Activated T-cell treated with anti-CD3 and anti-CD28 coated beads, Interleukin-2, amount 50 U/mL, for 72 hours (primary cell): ENCODE measurements at regions not wholly inside any gene's neighbourhood (a gene's known extent, or its start where the extent isn't known, plus 50 kb on each side); places are given as distances from the start of the nearest gene placed in this dataset.

ENCODE experiments used
- ATAC-seq, 2 donors: fragments of 150-1000 bp; cut with Tn5 transposase; replicated peaks in 1 of 2; 2 replicates each; pipeline ENCODE4 v1.10.0; 2021; ENCODE audit warnings: moderate library complexity in 2 of 2, mild to moderate bottlenecking in 1 of 2
- DNase-seq, 2 donors: peaks; one replicate each; pipeline ENCODE4 v3.0.0; 2021 to 2022; ENCODE audit warnings: mixed read lengths in 1 of 2
- H3K27ac Mint-ChIP-seq: one replicate; pipeline ENCODE4 v1.8.0; 2022; ENCODE audit warnings: mild to moderate bottlenecking, moderate library complexity, mixed read lengths
- H3K27me3 Mint-ChIP-seq: one replicate; pipeline ENCODE4 v1.8.0; 2022; ENCODE audit warnings: low read depth, mixed read lengths
- H3K36me3 Mint-ChIP-seq, 2 donors: one replicate each; pipeline ENCODE4 v1.8.0; 2022; ENCODE audit warnings: mixed read lengths in 2 of 2, mild to moderate bottlenecking in 1 of 2; ENCODE audit not compliant: insufficient read depth in 2 of 2
- H3K4me1 Mint-ChIP-seq: one replicate; pipeline ENCODE4 v1.8.0; 2022; ENCODE audit warnings: low read depth, mixed read lengths
- H3K4me3 Mint-ChIP-seq, 2 donors: one replicate each; pipeline ENCODE4 v1.8.0; 2022; ENCODE audit warnings: mild to moderate bottlenecking in 2 of 2, mixed read lengths in 2 of 2, moderate library complexity in 2 of 2
- H3K9me3 Mint-ChIP-seq, 2 donors: one replicate each; pipeline ENCODE4 v1.8.0; 2022; ENCODE audit warnings: mixed read lengths in 2 of 2

- Mint-ChIP-seq H3K4me3 (no peak overlapping the region), H3K4me1 (no peaks in the 10 kb centered on the region), H3K36me3 (no peaks in the 10 kb centered on the region), H3K9me3 (peaks cover 0 to 3% of the 10 kb centered on the region in 2 donors), H3K27me3 (peaks cover 9% of the 10 kb centered on the region), H3K27ac (no peak overlapping the region)
- ATAC-seq (no peak), DNase-seq (no peak)
These were observed 85.9 kb downstream of the SKA1 start for GRCh38 chr18:50460716-50461115.

GRCh38 chr18:50461251-50461650 is 86.4 kb downstream of the SKA1 start:
- Mint-ChIP-seq H3K4me1 (no peaks in the 10 kb centered on the region), H3K4me3 (no peak overlapping the region), H3K9me3 (peaks cover 0 to 3% of the 10 kb centered on the region in 2 donors), H3K27me3 (peaks cover 6% of the 10 kb centered on the region), H3K36me3 (no peaks in the 10 kb centered on the region), H3K27ac (no peak overlapping the region)
- DNase-seq (no peak), ATAC-seq (no peak)

- ATAC-seq: no peak
- no peak for DNase-seq
- peaks cover 11% of the 10 kb centered on the region for H3K27me3 Mint-ChIP-seq
- no peak overlapping the region for H3K4me3 Mint-ChIP-seq
- no peaks in the 10 kb centered on the region for H3K36me3 Mint-ChIP-seq
- no peaks in the 10 kb centered on the region for H3K4me1 Mint-ChIP-seq
- H3K9me3 Mint-ChIP-seq: no peaks in the 10 kb centered on the region
- no peak overlapping the region for H3K27ac Mint-ChIP-seq
These were observed 90.6 kb downstream of the SKA1 start for GRCh38 chr18:50465211-50466153.

- DNase-seq (no peak), ATAC-seq (no peak)
- no peaks in the 10 kb centered on the region for H3K9me3 Mint-ChIP-seq
- H3K27ac Mint-ChIP-seq: no peak overlapping the region
- no peaks in the 10 kb centered on the region for H3K36me3 Mint-ChIP-seq
- peaks cover 8% of the 10 kb centered on the region for H3K27me3 Mint-ChIP-seq
- no peak overlapping the region for H3K4me3 Mint-ChIP-seq
- H3K4me1 Mint-ChIP-seq: no peaks in the 10 kb centered on the region
These were observed 91.8 kb downstream of the SKA1 start for GRCh38 chr18:50466634-50467033.

- Mint-ChIP-seq H3K4me3 (no peak overlapping the region), H3K27me3 (peaks cover 15% of the 10 kb centered on the region), H3K4me1 (no peaks in the 10 kb centered on the region), H3K36me3 (no peaks in the 10 kb centered on the region), H3K9me3 (no peaks in the 10 kb centered on the region), H3K27ac (no peak overlapping the region)
- DNase-seq (no peak), ATAC-seq (no peak)
These were observed 91.1 kb upstream of the MAPK4 start for GRCh38 chr18:50468807-50469206.

- Mint-ChIP-seq H3K27me3 (peaks cover 15% of the 10 kb centered on the region), H3K9me3 (no peaks in the 10 kb centered on the region), H3K4me3 (no peak overlapping the region), H3K4me1 (no peaks in the 10 kb centered on the region), H3K36me3 (no peaks in the 10 kb centered on the region), H3K27ac (no peak overlapping the region)
- DNase-seq: no peak
- no peak for ATAC-seq
These were observed 90.5 kb upstream of the MAPK4 start for GRCh38 chr18:50469380-50469781.

- no peak overlapping the region for H3K4me3 Mint-ChIP-seq
These were observed 86.9 kb upstream of the MAPK4 start for GRCh38 chr18:50472941-50473340.

GRCh38 chr18:50473881-50474280 is 86.0 kb upstream of the MAPK4 start:
- no peak for DNase-seq
- H3K27ac Mint-ChIP-seq: no peak overlapping the region
- no peak overlapping the region for H3K4me3 Mint-ChIP-seq

More at GRCh38 chr18:50472941-50473340, 86.9 kb upstream of the MAPK4 start:
- DNase-seq: no peak
- Mint-ChIP-seq H3K9me3 (no peaks in the 10 kb centered on the region), H3K27ac (no peak overlapping the region), H3K36me3 (no peaks in the 10 kb centered on the region), H3K27me3 (peaks cover 25% of the 10 kb centered on the region), H3K4me1 (no peaks in the 10 kb centered on the region)
- ATAC-seq: no peak

GRCh38 chr18:50475538-50476193 is 84.2 kb upstream of the MAPK4 start:
- ATAC-seq (no peak), DNase-seq (no peak)
- Mint-ChIP-seq H3K36me3 (no peaks in the 10 kb centered on the region), H3K9me3 (no peaks in the 10 kb centered on the region), H3K27ac (no peak overlapping the region), H3K4me1 (no peaks in the 10 kb centered on the region), H3K27me3 (peaks cover 31% of the 10 kb centered on the region), H3K4me3 (no peak overlapping the region)

More at GRCh38 chr18:50473881-50474280, 86.0 kb upstream of the MAPK4 start:
- H3K36me3 Mint-ChIP-seq: no peaks in the 10 kb centered on the region
- no peaks in the 10 kb centered on the region for H3K9me3 Mint-ChIP-seq
- no peak for ATAC-seq
- H3K4me1 Mint-ChIP-seq: no peaks in the 10 kb centered on the region
- peaks cover 31% of the 10 kb centered on the region for H3K27me3 Mint-ChIP-seq

- Mint-ChIP-seq H3K36me3 (no peaks in the 10 kb centered on the region), H3K27ac (no peak overlapping the region), H3K4me1 (no peaks in the 10 kb centered on the region), H3K4me3 (no peak overlapping the region), H3K27me3 (peaks cover 18% of the 10 kb centered on the region), H3K9me3 (no peaks in the 10 kb centered on the region)
- DNase-seq (no peak), ATAC-seq (no peak)
These were observed 67.8 kb upstream of the MAPK4 start for GRCh38 chr18:50492097-50492496.

- ATAC-seq: no peak
These were observed 65.3 kb upstream of the MAPK4 start for GRCh38 chr18:50494569-50494968.

GRCh38 chr18:50506362-50506761 is 53.5 kb upstream of the MAPK4 start:
- no peak overlapping the region for H3K4me3 Mint-ChIP-seq
- ATAC-seq (no peak), DNase-seq (no peak)
- peaks cover 22% of the 10 kb centered on the region for H3K27me3 Mint-ChIP-seq
- H3K36me3 Mint-ChIP-seq: no peaks in the 10 kb centered on the region
- H3K27ac Mint-ChIP-seq: no peak overlapping the region
- peaks cover 1 to 2% of the 10 kb centered on the region in 2 donors for H3K9me3 Mint-ChIP-seq
- no peaks in the 10 kb centered on the region for H3K4me1 Mint-ChIP-seq

More at GRCh38 chr18:50494569-50494968, 65.3 kb upstream of the MAPK4 start:
- H3K4me3 Mint-ChIP-seq: no peak overlapping the region
- no peaks in the 10 kb centered on the region for H3K36me3 Mint-ChIP-seq
- peaks cover 0 to 2% of the 10 kb centered on the region in 2 donors for H3K9me3 Mint-ChIP-seq
- H3K27ac Mint-ChIP-seq: no peak overlapping the region
- no peak for DNase-seq
- no peaks in the 10 kb centered on the region for H3K4me1 Mint-ChIP-seq
- peaks cover 12% of the 10 kb centered on the region for H3K27me3 Mint-ChIP-seq

GRCh38 chr18:50507120-50507590 is 52.7 kb upstream of the MAPK4 start:
- Mint-ChIP-seq H3K9me3 (peaks cover 0 to 2% of the 10 kb centered on the region in 2 donors), H3K4me3 (no peak overlapping the region), H3K27ac (no peak overlapping the region), H3K4me1 (no peaks in the 10 kb centered on the region), H3K27me3 (peaks cover 14% of the 10 kb centered on the region), H3K36me3 (no peaks in the 10 kb centered on the region)
- DNase-seq (no peak), ATAC-seq (no peak)
